Esophagus squamous epithelium (tissue), 4 donors: ENCODE measurements at regions not wholly inside any gene's neighbourhood (a gene's known extent, or its start where the extent isn't known, plus 50 kb on each side); places are given as distances from the start of the nearest gene placed in this dataset.

Source experiments
- POLR2A ChIP-seq, 4 donors: fragments of 450-650 bp; IDR thresholded peaks; one replicate each; pipeline ENCODE4 v1.6.1; 2017; ENCODE audit warnings: antibody characterized with exemption in 4 of 4, mild to moderate bottlenecking in 4 of 4, moderate library complexity in 3 of 4
- TF ChIP-seq, protein P1 (sequence below), 6 experiments: fragments of 450-650 bp in 4 of 6; fragments of 200-600 bp in 2 of 6; sonication (generic) in 2 of 6; IDR thresholded peaks; one replicate each; pipeline ENCODE4 v1.5.1; 2016 to 2019; ENCODE audit warnings: antibody characterized with exemption in 6 of 6, mild to moderate bottlenecking in 4 of 6, moderate library complexity in 4 of 6

DNA sequence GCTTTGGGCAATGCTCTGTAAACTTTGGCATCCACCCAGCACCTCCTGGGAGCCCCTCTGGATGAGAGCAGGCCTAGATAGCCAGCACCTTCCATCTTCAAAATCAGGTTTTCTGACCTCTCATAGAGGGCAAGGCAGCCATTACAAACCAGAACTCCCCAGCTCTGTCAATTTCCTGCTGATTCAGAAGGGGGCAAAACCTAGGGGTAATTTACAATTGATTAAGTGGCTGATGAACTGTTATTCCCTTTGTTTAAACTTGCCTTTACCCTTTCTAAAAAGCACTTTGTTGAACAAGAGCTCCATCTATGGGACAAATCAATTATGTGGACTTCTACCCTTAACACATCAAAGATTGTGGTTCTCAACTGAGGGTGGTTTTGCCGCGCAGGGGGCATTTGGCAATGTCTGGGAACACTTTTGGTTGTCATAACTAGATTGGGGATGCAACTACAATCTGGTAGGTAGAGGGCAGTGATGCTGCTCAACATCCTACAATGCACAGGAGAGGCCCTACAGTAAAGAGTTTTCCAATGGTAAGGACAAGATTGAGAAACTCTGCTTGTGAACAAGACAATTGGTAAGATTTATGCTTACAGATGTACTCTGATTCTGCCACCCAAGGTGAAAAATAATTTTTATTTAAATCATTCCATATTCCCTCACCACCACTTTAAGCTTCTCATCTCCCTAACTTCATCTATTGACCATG, 184.1 kb downstream of the MARCHF11 start:
- TF ChIP-seq, protein P1, sequence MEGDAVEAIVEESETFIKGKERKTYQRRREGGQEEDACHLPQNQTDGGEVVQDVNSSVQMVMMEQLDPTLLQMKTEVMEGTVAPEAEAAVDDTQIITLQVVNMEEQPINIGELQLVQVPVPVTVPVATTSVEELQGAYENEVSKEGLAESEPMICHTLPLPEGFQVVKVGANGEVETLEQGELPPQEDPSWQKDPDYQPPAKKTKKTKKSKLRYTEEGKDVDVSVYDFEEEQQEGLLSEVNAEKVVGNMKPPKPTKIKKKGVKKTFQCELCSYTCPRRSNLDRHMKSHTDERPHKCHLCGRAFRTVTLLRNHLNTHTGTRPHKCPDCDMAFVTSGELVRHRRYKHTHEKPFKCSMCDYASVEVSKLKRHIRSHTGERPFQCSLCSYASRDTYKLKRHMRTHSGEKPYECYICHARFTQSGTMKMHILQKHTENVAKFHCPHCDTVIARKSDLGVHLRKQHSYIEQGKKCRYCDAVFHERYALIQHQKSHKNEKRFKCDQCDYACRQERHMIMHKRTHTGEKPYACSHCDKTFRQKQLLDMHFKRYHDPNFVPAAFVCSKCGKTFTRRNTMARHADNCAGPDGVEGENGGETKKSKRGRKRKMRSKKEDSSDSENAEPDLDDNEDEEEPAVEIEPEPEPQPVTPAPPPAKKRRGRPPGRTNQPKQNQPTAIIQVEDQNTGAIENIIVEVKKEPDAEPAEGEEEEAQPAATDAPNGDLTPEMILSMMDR (IDR thresholded peaks at IDR 0.05) = peak in 5 of 6 experiments; percentile 18 to 61 (median 37)
- no peak for TF ChIP-seq POLR2A (IDR thresholded peaks at IDR 0.05)
